Thoracic aorta (tissue), 2 donors: ENCODE measurements at regions not wholly inside any gene's neighbourhood (a gene's known extent, or its start where the extent isn't known, plus 50 kb on each side); places are given as distances from the start of the nearest gene placed in this dataset.
"Not testable (repeated sequence)": the region's sequence is repeated elsewhere in the genome, so short reads cannot be mapped to it uniquely, and the experiment has no call there.

Experiments used
- ATAC-seq: fragments of 150-250 bp; one replicate; pipeline ENCODE4 v1.8.0; 2017; ENCODE audit warnings: low read depth; ENCODE audit not compliant: insufficient number of reproducible peaks, low FRiP score
- DNase-seq: peaks from one replicate; pipeline ENCODE4 v3.0.0-alpha.2; 2020; ENCODE audit warnings: low spot score
- H3K27ac ChIP-seq, 2 donors: fragments of 200-600 bp; sonication (generic); 1 replicate in 1 of 2; 2 replicates in 1 of 2; pipeline ENCODE4 v1.5.1; 2016; ENCODE audit warnings: mild to moderate bottlenecking in 2 of 2, moderate library complexity in 2 of 2
- H3K27me3 ChIP-seq: fragments of 200-600 bp; sonication (generic); replicated peaks from 2 replicates; pipeline ENCODE4 v1.6.0; 2016; ENCODE audit warnings: mild to moderate bottlenecking; ENCODE audit not compliant: insufficient read depth
- H3K36me3 ChIP-seq: fragments of 200-600 bp; sonication (generic); one replicate; pipeline ENCODE4 v1.5.1; 2016
- H3K4me1 ChIP-seq, 2 donors: fragments of 200-600 bp; sonication (generic); 1 replicate in 1 of 2; 2 replicates in 1 of 2; pipeline versions ENCODE4 v1.5.1 to v1.6.0; 2016; ENCODE audit warnings: low read depth in 2 of 2, mild to moderate bottlenecking in 1 of 2; ENCODE audit not compliant: control insufficient read depth in 1 of 2
- H3K4me3 ChIP-seq: fragments of 200-600 bp; sonication (generic); 2 replicates; pipeline ENCODE4 v1.5.1; 2016; ENCODE audit warnings: mild to moderate bottlenecking
- H3K9me3 ChIP-seq: fragments of 200-600 bp; sonication (generic); 2 replicates; pipeline ENCODE4 v1.5.1; 2016
- CTCF ChIP-seq: fragments of 200-600 bp; sonication (generic); IDR thresholded peaks from one replicate; pipeline ENCODE4 v1.5.1; 2019; ENCODE audit warnings: antibody characterized with exemption

- no peaks in the 10 kb centered on the region for H3K36me3 ChIP-seq
- ATAC-seq (no peak), DNase-seq (no peak)
- H3K4me1 ChIP-seq = no peaks in the 10 kb centered on the region
- no peaks in the 10 kb centered on the region for H3K9me3 ChIP-seq
- H3K27me3 ChIP-seq = no peaks in the 10 kb centered on the region
- no peak for TF ChIP-seq CTCF
- no peak overlapping the region for H3K27ac ChIP-seq
- H3K4me3 ChIP-seq = no peak overlapping the region
Observed at GRCh38 chr10:64690194-64690593, 1169.0 kb downstream of the REEP3 start.

DNA sequence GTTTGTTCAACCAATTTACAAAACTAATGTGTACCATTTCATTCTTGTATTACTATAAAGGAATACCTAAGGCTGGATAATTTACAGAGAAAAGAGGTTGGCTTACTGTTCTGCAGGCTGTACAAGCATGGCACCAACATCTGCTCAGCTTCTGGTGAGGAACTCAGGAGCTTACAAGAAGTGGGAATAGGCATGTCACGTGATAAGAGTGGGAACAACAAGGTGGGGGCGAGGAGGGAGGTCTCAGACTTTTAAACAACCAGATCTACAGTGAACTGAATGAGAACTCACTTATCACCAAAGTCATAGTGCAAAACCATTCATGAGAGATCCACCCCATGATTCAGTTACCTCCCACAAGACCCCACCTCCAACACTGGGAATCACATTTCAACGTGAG lies 1178.0 kb downstream of the REEP3 start:
- Histone ChIP-seq H3K9me3 (no peaks in the 10 kb centered on the region), H3K36me3 (no peaks in the 10 kb centered on the region), H3K4me3 (no peak overlapping the region), H3K27ac (no peak overlapping the region), H3K4me1 (no peaks in the 10 kb centered on the region), H3K27me3 (no peaks in the 10 kb centered on the region)
- ATAC-seq (no peak), DNase-seq (no peak)
- TF ChIP-seq CTCF = no peak

DNA sequence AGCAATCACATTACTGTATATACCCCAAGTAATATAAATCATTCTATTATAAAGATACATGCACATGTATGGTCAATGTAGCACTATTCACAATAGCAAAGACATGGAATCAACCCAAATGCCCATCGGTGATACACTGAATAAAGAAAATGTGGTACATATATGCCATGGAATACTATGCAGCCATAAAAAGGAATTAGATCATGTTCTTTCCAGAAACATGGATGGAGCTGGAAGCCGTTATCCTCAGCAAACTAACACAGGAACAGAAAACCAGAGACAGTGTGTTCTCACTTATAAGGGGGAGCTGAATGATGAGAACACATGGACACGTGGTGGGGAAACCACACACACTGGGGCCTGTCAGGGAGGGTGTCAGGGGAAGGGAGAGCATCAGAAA lies 1180.9 kb downstream of the REEP3 start:
- not testable (repeated sequence) for H3K4me3 ChIP-seq, DNase-seq, H3K27ac ChIP-seq, ATAC-seq, H3K4me1 ChIP-seq, H3K9me3 ChIP-seq, H3K36me3 ChIP-seq, H3K27me3 ChIP-seq

- ATAC-seq = no peak
- Histone ChIP-seq H3K27ac (no peak overlapping the region), H3K9me3 (no peaks in the 10 kb centered on the region), H3K4me1 (no peaks in the 10 kb centered on the region), H3K27me3 (no peaks in the 10 kb centered on the region), H3K4me3 (no peak overlapping the region), H3K36me3 (no peaks in the 10 kb centered on the region)
- no peak for TF ChIP-seq CTCF
- no peak for DNase-seq
Observed at GRCh38 chr10:64708884-64709681, 1187.9 kb downstream of the REEP3 start.

GRCh38 chr10:64726466-64726865 lies 1205.3 kb downstream of the REEP3 start:
- H3K27me3 ChIP-seq = no peaks in the 10 kb centered on the region
- no peak for DNase-seq
- H3K27ac ChIP-seq = no peak overlapping the region
- TF ChIP-seq CTCF = no peak
- no peak for ATAC-seq
- no peaks in the 10 kb centered on the region for H3K9me3 ChIP-seq
- H3K36me3 ChIP-seq = no peaks in the 10 kb centered on the region
- no peak overlapping the region for H3K4me3 ChIP-seq
- peaks cover 0 to 12% of the 10 kb centered on the region in 2 donors for H3K4me1 ChIP-seq

GRCh38 chr10:64731016-64731415 lies 1209.8 kb downstream of the REEP3 start:
- no peak overlapping the region for H3K27ac ChIP-seq
- DNase-seq (no peak), ATAC-seq (no peak)
- H3K4me3 ChIP-seq = no peak overlapping the region
- H3K36me3 ChIP-seq = no peaks in the 10 kb centered on the region
- no peak for TF ChIP-seq CTCF
- no peaks in the 10 kb centered on the region for H3K4me1 ChIP-seq
- H3K27me3 ChIP-seq = no peaks in the 10 kb centered on the region
- no peaks in the 10 kb centered on the region for H3K9me3 ChIP-seq
